ENCODE measurements at regions not wholly inside any gene's neighbourhood (a gene's known extent, or its start where the extent isn't known, plus 50 kb on each side); places are given as distances from the start of the nearest gene placed in this dataset.
"Not testable (repeated sequence)": the region's sequence is repeated elsewhere in the genome, so short reads cannot be mapped to it uniquely, and the experiment has no call there.

DNA sequence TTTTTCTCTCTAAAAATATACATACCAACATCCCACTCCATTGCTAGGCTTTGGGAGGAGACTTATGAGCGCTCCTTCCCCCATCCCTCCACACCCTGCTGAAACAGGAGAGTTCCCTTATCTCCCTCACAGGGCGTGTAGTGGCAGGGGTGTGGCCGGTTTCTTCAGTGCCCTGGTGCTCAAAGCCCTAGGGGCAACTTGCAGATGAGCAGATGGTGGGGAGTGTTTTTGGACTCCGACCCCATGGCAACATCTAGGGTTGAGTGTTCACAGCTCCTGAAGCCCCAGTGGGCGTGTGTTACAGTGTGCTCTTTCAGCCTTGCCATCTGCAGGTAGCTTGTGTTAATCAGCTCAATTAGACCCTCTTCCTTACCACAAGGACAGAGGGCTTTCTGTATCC is 409.5 kb downstream of the MAT2B start:
- DNase-seq (ENCODE audit: low spot score, unreplicated experiment), result no peak
- Mint-ChIP-seq H3K36me3 (ENCODE audit: insufficient read depth) (peaks cover 3% of the 10 kb centered on the region), H3K27me3 (no peaks in the 10 kb centered on the region), H3K4me3 (ENCODE audit: low read depth) (no peak overlapping the region), H3K4me1 (ENCODE audit: low read depth) (peaks cover 10% of the 10 kb centered on the region), H3K27ac (no peak overlapping the region), H3K9me3 (ENCODE audit: low read depth) (peaks cover 7% of the 10 kb centered on the region)
- no peak for TF ChIP-seq CTCF (IDR thresholded peaks at IDR 0.05; ENCODE audit: unreplicated experiment)

DNA sequence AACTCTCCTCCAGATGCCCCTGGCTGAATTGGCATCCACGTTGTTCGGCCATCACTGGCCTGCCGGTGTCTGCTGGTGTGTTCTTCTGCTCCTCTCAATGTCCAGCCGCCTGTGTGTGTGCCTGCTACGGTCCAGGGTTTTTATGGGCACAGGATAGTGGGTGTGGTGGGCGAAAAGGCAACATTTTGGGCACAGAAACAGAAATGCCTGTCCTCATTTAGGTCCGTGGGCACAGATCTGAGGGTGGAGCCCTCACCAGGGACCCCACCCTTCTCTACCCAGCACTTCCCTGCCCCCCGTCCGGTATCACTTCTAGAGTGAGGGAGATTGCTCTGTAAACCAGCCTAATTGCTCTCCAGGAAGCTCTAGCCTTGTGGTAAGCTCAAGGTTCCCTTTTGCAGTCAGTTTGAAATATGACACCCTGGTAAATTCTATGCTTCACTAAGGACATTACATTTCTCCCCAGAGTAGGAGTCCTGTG is 410.1 kb downstream of the MAT2B start:
- Mint-ChIP-seq H3K27me3 (no peaks in the 10 kb centered on the region), H3K9me3 (ENCODE audit: low read depth) (peaks cover 7% of the 10 kb centered on the region), H3K27ac (no peak overlapping the region), H3K4me3 (ENCODE audit: low read depth) (no peak overlapping the region), H3K36me3 (ENCODE audit: insufficient read depth) (peaks cover 3% of the 10 kb centered on the region), H3K4me1 (ENCODE audit: low read depth) (peaks cover 10% of the 10 kb centered on the region)
- TF ChIP-seq CTCF (IDR thresholded peaks at IDR 0.05; ENCODE audit: unreplicated experiment), result no peak
- DNase-seq (ENCODE audit: low spot score, unreplicated experiment), result no peak

GRCh38 chr5:163916376-163916775 is 411.0 kb downstream of the MAT2B start:
- Mint-ChIP-seq H3K27me3 (no peaks in the 10 kb centered on the region), H3K36me3 (ENCODE audit: insufficient read depth) (peaks cover 3% of the 10 kb centered on the region), H3K9me3 (ENCODE audit: low read depth) (peaks cover 13% of the 10 kb centered on the region), H3K27ac (no peak overlapping the region), H3K4me3 (ENCODE audit: low read depth) (no peak overlapping the region), H3K4me1 (ENCODE audit: low read depth) (peaks cover 10% of the 10 kb centered on the region)
- TF ChIP-seq CTCF (IDR thresholded peaks at IDR 0.05; ENCODE audit: unreplicated experiment), result no peak
- DNase-seq (ENCODE audit: low spot score, unreplicated experiment), result no peak

DNA sequence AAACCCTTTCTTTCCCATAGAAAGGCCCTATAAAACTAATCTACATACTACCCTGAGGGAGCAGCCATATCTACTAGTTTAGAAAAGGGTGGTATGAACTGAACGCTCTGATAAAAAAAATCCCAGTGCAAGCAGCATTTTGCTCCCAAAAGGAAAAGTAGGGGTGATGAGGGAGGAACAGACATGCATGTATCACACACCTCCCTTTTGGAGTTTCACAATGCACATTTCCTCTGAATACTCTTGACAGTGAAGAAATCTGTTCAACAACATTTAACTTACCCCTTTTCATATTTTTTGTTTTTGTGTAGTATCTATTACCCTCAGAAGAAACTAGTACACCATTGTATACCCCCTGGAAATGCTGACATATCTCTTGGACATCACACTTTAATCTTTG is 411.4 kb downstream of the MAT2B start:
- no peak for TF ChIP-seq CTCF (IDR thresholded peaks at IDR 0.05; ENCODE audit: unreplicated experiment)
- Mint-ChIP-seq H3K4me3 (ENCODE audit: low read depth) (no peak overlapping the region), H3K27me3 (no peaks in the 10 kb centered on the region)

DNA sequence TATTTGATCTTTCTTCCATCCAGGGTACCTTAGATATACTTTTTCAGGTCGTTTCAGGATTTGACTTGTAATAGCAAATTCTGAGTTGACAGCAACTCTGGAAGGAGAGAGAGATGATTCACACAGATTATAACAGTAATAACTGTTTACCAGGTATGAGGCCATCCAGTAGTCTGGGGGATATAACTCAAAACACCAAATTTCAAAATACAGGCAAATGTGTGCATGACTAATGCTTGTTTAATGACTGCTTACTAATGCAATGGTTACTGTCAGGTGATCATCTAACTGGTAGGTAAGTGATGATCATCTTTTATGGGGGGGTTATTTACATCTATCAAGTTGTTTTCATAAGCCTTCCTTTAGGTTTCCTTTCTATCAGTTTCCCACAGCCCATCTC is 412.3 kb downstream of the MAT2B start:
- no peak overlapping the region for H3K4me3 Mint-ChIP-seq (ENCODE audit: low read depth)
- DNase-seq (ENCODE audit: low spot score, unreplicated experiment), result no peak
- H3K36me3 Mint-ChIP-seq (ENCODE audit: insufficient read depth), result peaks cover 3% of the 10 kb centered on the region
- H3K27me3 Mint-ChIP-seq, result no peaks in the 10 kb centered on the region
- peaks cover 13% of the 10 kb centered on the region for H3K9me3 Mint-ChIP-seq (ENCODE audit: low read depth)
- peaks cover 10% of the 10 kb centered on the region for H3K4me1 Mint-ChIP-seq (ENCODE audit: low read depth)
- no peak overlapping the region for H3K27ac Mint-ChIP-seq
- no peak for TF ChIP-seq CTCF (IDR thresholded peaks at IDR 0.05; ENCODE audit: unreplicated experiment)

More for the DNA sequence above, 411.4 kb downstream of the MAT2B start:
- peaks cover 13% of the 10 kb centered on the region for H3K9me3 Mint-ChIP-seq (ENCODE audit: low read depth)
- no peak for DNase-seq (ENCODE audit: low spot score, unreplicated experiment)
- peaks cover 10% of the 10 kb centered on the region for H3K4me1 Mint-ChIP-seq (ENCODE audit: low read depth)
- peaks cover 3% of the 10 kb centered on the region for H3K36me3 Mint-ChIP-seq (ENCODE audit: insufficient read depth)
- no peak overlapping the region for H3K27ac Mint-ChIP-seq

DNA sequence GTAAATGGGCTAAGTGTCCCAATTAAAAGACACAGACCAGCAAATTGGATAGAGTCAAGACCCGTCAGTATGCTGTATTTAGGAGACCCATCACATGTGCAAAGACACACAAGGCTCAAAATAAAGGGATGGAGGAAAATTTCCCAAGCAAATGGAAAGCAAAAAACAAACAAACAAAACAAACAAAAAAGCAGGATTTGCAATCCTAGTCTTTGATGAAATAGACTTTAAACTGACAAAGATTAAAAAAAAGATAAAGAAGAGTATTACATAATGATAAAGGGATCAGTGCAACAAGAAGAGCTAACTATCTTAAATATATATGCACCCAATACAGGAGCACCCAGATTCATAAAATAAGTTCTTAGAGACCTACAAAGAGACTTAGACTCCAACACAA is 429.6 kb downstream of the MAT2B start:
- H3K27me3 Mint-ChIP-seq; H3K4me1 Mint-ChIP-seq (ENCODE audit: low read depth); H3K4me3 Mint-ChIP-seq (ENCODE audit: low read depth); H3K27ac Mint-ChIP-seq; H3K36me3 Mint-ChIP-seq (ENCODE audit: insufficient read depth); DNase-seq (ENCODE audit: low spot score, unreplicated experiment): not testable (repeated sequence)
- H3K9me3 Mint-ChIP-seq (ENCODE audit: low read depth), result peaks cover 36% of the 10 kb centered on the region
